ENCODE measurements at regions not wholly inside any gene's neighbourhood (a gene's known extent, or its start where the extent isn't known, plus 50 kb on each side); places are given as distances from the start of the nearest gene placed in this dataset.

GRCh38 chr3:110564674-110565073 lies 506.9 kb upstream of the NECTIN3 start (continued):
- TF ChIP-seq DEAF1 (CRISPR knock-in tag; IDR thresholded peaks at IDR 0.05): no peak
- TF ChIP-seq, protein P1, sequence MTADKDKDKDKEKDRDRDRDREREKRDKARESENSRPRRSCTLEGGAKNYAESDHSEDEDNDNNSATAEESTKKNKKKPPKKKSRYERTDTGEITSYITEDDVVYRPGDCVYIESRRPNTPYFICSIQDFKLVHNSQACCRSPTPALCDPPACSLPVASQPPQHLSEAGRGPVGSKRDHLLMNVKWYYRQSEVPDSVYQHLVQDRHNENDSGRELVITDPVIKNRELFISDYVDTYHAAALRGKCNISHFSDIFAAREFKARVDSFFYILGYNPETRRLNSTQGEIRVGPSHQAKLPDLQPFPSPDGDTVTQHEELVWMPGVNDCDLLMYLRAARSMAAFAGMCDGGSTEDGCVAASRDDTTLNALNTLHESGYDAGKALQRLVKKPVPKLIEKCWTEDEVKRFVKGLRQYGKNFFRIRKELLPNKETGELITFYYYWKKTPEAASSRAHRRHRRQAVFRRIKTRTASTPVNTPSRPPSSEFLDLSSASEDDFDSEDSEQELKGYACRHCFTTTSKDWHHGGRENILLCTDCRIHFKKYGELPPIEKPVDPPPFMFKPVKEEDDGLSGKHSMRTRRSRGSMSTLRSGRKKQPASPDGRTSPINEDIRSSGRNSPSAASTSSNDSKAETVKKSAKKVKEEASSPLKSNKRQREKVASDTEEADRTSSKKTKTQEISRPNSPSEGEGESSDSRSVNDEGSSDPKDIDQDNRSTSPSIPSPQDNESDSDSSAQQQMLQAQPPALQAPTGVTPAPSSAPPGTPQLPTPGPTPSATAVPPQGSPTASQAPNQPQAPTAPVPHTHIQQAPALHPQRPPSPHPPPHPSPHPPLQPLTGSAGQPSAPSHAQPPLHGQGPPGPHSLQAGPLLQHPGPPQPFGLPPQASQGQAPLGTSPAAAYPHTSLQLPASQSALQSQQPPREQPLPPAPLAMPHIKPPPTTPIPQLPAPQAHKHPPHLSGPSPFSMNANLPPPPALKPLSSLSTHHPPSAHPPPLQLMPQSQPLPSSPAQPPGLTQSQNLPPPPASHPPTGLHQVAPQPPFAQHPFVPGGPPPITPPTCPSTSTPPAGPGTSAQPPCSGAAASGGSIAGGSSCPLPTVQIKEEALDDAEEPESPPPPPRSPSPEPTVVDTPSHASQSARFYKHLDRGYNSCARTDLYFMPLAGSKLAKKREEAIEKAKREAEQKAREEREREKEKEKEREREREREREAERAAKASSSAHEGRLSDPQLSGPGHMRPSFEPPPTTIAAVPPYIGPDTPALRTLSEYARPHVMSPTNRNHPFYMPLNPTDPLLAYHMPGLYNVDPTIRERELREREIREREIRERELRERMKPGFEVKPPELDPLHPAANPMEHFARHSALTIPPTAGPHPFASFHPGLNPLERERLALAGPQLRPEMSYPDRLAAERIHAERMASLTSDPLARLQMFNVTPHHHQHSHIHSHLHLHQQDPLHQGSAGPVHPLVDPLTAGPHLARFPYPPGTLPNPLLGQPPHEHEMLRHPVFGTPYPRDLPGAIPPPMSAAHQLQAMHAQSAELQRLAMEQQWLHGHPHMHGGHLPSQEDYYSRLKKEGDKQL (CRISPR knock-in tag; IDR thresholded peaks at IDR 0.05; ENCODE audit: borderline replicate concordance): no peak
- no peak for TF ChIP-seq ZNF551 (CRISPR knock-in tag; IDR thresholded peaks at IDR 0.05)
- TF ChIP-seq MAFG (tag; conservative IDR thresholded peaks at IDR 0.05): peak; percentile 46
- TF ChIP-seq ZFPM2 (CRISPR knock-in tag; IDR thresholded peaks at IDR 0.05): no peak
- no peak for TF ChIP-seq TSHZ1 (CRISPR knock-in tag; IDR thresholded peaks at IDR 0.05)
- TF ChIP-seq PML (IDR thresholded peaks at IDR 0.05; ENCODE audit: low read length): no peak
- TF ChIP-seq GATA2 (CRISPR knock-in tag; IDR thresholded peaks at IDR 0.05): no peak
- no peak for TF ChIP-seq ZNF717 (CRISPR knock-in tag; IDR thresholded peaks at IDR 0.05)
- TF ChIP-seq DLX4 (CRISPR knock-in tag; IDR thresholded peaks at IDR 0.05): no peak
- TF ChIP-seq E2F5 (CRISPR knock-in tag; IDR thresholded peaks at IDR 0.05): no peak

Measured in K562 (cell line).